Limb (tissue), 2 donors: ENCODE measurements at regions not wholly inside any gene's neighbourhood (a gene's known extent, or its start where the extent isn't known, plus 50 kb on each side); places are given as distances from the start of the nearest gene placed in this dataset.
"Not testable (repeated sequence)": the region's sequence is repeated elsewhere in the genome, so short reads cannot be mapped to it uniquely, and the experiment has no call there.

Experiments used
- DNase-seq, 2 donors: peaks; one replicate each; pipeline ENCODE4 v3.0.0-alpha.2; 2016; ENCODE audit errors: extremely low spot score in 2 of 2

DNA sequence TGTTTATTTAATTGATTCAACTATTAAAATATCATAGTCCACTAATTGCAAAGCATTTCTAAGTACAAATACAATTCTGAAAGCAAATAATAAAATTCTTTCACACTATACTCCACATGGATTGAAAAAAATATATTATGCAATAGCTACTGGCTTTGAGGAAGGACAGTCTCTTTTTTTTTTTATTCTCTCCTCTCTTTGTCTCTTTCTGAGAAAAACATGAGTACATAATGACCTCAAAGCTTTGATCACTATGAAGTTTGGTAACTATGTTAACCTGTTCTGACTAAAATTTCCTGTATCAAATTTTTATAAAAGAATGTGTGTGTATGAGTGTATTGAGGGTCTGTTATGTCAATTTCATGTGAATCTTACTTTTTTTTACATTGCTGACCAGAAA lies 96.2 kb downstream of the RGS2 start:
- DNase-seq: no peak

DNA sequence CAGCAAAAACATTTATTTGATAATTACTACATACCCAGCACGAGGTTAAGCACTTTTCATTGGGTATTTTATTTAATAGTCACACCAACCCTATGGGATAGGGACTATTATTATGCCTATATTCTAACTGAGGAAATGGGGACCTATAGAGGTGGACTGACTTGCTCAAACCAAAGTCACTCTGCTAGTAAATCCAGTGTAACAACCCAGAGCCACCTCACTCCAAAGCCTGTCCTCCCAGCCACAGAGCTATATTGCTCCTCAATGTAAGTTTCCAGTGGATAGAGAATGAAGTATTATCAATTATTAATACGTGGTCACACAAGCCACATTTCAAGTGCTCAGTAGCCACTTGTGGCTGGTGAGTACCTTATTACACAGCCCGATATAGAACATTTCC lies 97.5 kb downstream of the RGS2 start:
- DNase-seq: no peak

GRCh38 chr1:192907545-192908243 lies 98.9 kb downstream of the RGS2 start:
- DNase-seq: no peak

DNA sequence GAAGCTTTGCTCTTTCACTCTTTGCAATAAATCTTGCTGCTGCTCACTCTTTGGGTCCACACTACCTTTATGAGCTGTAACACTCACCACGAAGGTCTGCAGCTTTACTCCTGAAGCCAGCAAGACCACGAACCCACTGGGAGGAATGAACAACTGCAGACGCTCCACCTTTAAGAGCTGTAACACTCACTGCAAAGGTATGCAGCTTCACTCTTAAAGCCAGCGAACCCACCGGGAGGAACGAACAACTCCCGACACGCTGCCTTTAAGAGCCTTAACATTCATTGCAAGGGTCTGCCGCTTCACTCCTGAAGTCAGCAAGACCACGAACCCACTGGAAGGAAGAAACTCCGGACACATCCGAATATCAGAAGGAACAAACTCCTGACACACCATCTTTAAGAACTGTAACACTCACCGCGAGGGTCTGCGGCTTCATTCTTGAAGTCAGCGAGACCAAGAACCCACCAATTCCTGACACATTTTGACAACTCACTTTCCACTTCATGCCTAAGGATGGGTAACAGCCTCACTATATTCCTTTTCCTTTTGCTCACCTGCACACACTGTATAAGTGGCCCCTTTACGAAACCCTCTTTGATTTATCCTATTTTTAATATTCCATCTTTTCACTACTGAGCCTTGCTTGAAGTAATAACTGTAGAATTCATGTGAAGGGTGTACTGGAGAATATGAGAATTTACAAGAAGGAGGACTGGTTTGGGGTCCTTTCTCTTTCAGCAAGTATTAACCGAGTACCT lies 103.2 kb downstream of the RGS2 start:
- DNase-seq: not testable (repeated sequence)

- DNase-seq: no peak
Measured at GRCh38 chr1:192913683-192914082, 104.8 kb downstream of the RGS2 start.

GRCh38 chr1:192914092-192914491 lies 105.3 kb downstream of the RGS2 start:
- no peak for DNase-seq

DNA sequence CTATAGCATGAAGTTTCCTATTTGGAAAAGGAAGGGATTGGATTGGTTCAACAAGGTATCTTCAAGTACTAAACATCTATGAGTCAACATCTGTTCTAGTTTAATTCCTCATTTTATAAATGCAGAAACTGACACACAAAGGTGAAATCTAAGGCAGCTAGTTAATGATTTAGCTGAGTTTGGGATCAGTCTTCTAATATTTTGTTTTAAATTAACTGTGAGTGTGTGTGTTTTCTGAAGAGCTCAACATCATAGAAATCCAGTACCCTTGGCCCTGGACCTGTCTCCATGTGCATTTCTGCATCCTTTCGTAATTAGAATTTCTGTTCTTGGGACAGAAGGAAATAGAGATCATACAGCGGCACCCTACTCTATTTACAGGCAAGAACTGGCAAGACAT lies 105.9 kb downstream of the RGS2 start:
- no peak for DNase-seq

- DNase-seq: no peak
Measured at GRCh38 chr1:192916021-192916420, 107.2 kb downstream of the RGS2 start.

- no peak for DNase-seq
Measured at GRCh38 chr1:192918259-192918658, 109.4 kb downstream of the RGS2 start.

- no peak for DNase-seq
Measured at GRCh38 chr1:192920412-192920811, 111.6 kb downstream of the RGS2 start.

DNA sequence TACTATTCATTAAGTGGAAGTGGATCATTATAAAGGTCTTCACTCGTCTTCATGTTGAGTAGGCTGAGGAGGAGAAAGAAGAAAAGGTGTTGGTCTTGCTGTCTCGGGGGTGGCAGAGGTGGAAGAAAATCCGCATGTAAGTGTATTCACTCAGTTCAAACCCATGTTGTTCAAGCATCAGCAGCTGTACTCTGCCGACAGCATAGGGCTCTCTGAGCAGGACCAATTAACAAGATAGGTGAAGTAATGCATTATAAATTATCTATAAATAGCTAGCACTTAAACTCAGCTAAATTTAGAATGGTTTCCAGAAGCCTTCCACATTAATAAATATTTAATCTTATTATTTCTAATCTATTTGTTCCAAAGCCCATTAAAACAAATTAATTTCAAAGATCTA lies 116.8 kb downstream of the RGS2 start:
- DNase-seq: no peak

GRCh38 chr1:192926736-192927135 lies 117.9 kb downstream of the RGS2 start:
- no peak for DNase-seq

GRCh38 chr1:192927496-192927895 lies 118.7 kb downstream of the RGS2 start:
- no peak for DNase-seq

- no peak for DNase-seq
Measured at GRCh38 chr1:192929597-192929996, 120.8 kb downstream of the RGS2 start.

DNA sequence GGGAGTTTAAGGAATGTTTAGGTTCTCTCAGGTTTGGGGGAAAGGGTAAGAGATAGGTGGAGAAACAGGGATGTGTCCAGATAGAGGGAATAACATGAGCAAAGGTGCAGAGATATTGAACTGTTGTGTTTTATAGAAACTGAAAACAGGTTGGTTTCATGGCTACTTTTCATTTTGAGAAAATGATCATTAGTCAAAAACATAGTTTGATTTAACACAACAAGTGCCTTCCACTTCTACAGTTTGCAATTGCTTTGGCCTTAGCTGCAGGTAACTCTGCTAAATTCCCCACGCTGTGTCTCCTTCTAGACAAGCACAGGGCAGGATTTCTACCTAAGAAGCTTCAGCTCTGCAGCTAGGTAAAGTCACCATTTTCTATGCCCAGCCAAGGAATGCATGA lies 124.9 kb downstream of the RGS2 start:
- DNase-seq: no peak

GRCh38 chr1:192936313-192937018 lies 122.7 kb downstream of the UCHL5 start:
- no peak for DNase-seq

DNA sequence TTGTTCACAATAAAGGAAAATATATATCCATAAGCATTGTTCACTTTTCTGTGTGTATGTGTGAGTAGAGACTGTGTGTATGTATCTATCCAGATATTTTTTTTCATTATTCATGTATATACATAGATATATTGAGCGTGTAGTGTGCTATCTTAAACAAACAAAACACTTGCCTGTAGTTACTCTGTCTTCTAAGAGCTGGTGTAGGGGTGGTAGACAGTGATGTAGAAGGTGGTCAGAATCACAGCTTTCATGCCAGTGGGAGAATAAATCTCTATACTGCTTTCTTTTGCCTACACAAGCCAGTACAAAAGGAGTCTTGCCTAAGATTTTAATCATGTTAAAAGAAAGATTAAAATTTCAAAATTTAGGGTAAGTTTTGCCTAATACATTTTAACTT lies 122.0 kb downstream of the UCHL5 start:
- DNase-seq: no peak

DNA sequence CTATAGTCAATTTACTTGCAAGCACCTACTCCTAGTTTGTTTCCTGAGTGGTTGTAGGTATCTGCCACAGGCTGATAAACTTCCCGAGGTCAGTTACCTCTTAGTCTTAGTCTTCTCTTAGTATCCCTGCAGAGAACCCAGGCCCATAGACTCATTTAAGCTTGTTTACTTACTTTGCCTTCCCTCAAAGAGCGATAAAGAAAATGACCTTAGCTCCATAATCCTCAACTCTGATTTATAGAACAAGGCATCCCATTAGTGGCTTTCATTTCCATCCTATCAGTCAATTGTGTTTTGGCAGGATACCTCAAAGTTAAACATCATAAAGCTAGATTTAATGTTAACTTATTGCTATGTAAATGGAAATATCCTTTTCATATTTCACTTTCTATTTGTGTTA lies 119.7 kb downstream of the UCHL5 start:
- DNase-seq: no peak

DNA sequence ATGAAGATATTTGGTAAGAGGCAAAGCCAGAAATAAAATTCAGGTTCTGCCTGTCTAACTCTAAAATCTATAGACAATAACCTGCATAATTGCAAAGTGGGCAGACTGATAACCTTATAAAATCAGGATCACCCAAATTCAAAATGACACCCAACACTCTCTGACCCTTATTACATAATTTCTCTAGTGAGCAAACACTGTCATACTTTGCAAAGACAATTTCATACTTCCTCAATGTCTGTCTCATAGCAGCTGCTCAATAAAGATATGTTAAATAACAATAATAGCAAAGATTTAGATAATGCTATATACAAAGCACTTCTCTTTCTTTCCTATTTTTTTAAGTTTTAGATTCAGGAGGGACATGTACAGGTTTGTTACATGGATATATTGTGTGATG lies 118.5 kb downstream of the UCHL5 start:
- DNase-seq: no peak

- DNase-seq: no peak
Measured at GRCh38 chr1:192941722-192942411, 117.3 kb downstream of the UCHL5 start.

- DNase-seq: no peak
Measured at GRCh38 chr1:192943108-192943507, 116.1 kb downstream of the UCHL5 start.

DNA sequence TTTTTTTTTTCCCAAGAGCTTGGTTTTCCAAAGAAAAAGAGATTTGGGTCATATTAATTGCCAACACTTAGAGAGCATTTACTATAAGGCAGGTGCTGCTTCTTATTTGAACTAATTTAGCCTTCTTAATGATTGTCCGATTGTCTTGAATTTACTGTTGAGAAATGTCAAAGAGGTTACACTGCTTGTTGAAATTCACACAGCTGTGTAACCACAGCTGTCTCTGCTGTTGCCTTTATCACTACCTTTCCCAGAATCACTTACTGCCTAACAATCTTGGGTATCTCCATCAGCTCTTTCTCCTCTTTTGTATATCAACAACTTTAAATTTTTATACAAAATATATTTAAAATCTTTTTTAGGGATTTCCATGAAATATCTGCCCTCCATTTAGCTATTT lies 115.6 kb downstream of the UCHL5 start:
- DNase-seq: no peak
